ENCODE measurements at regions not wholly inside any gene's neighbourhood (a gene's known extent, or its start where the extent isn't known, plus 50 kb on each side); places are given as distances from the start of the nearest gene placed in this dataset.

GRCh38 chr18:10062302-10063300, 148.8 kb downstream of the VAPA start:
- DNase-seq (ENCODE audit: low read depth, low spot score) = peak; percentile 99
- H3K36me3 ChIP-seq (ENCODE audit: insufficient read depth, low read length) = peaks cover 18% of the 10 kb centered on the region; the same call in 1 of the 2 replicates
- H3K9ac ChIP-seq (ENCODE audit: insufficient read length) = peak overlapping the region; percentile 97

GRCh38 chr18:10063489-10063888, 149.7 kb downstream of the VAPA start:
- no peak for DNase-seq (ENCODE audit: low read depth, low spot score)
- Histone ChIP-seq H3K4me3 (peak overlapping the region; percentile 73), H3K36me3 (ENCODE audit: insufficient read depth, low read length) (peaks cover 18% of the 10 kb centered on the region; the same call in 1 of the 2 replicates), H3K9me3 (ENCODE audit: low read depth, low read length) (peaks cover 6% of the 10 kb centered on the region; the same call in 1 of the 2 replicates), H3K9ac (ENCODE audit: insufficient read length) (peak overlapping the region; percentile 97), H3K27ac (peak overlapping the region; percentile 99)
- TF ChIP-seq EZH2 (IDR thresholded peaks at IDR 0.05) (no peak), FOXP2 (optimal IDR thresholded peaks at IDR 0.05; ENCODE audit: control extremely low read depth, extremely low read length, insufficient read depth) (no peak), POLR2AphosphoS5 (IDR thresholded peaks at IDR 0.05; ENCODE audit: borderline replicate concordance, low read depth, low read length) (no peak)

More at GRCh38 chr18:10062302-10063300, 148.8 kb downstream of the VAPA start:
- peaks cover 6% of the 10 kb centered on the region; the same call in 1 of the 2 replicates for H3K9me3 ChIP-seq (ENCODE audit: low read depth, low read length)
- H3K4me3 ChIP-seq = peak overlapping the region; percentile 73
- TF ChIP-seq EZH2 (IDR thresholded peaks at IDR 0.05) (no peak), POLR2AphosphoS5 (IDR thresholded peaks at IDR 0.05; ENCODE audit: borderline replicate concordance, low read depth, low read length) (peak; percentile 70; the same call in 1 of the 2 replicates), FOXP2 (optimal IDR thresholded peaks at IDR 0.05; ENCODE audit: control extremely low read depth, extremely low read length, insufficient read depth) (peak; percentile 34)
- H3K27ac ChIP-seq = peak overlapping the region; percentile 99

DNA sequence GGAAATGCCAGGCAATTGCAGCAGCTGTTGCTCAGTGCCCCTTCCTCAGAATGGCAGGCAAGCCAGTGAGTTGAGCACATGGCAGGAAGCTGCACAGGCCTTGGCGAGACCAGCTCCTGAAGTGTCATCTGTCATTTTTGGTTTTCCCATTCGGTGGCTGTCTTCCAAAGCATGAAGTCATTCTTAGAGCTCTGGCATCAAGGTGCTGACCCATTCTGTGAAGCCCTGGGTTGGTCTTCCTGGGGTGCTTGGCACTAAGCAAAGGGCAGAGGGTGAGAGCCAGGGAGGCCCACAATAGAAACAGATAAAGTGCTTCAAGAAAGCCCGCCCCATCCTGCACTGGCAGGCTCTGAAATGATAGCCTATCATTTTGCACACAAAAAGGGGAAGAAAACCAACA, 150.5 kb downstream of the VAPA start:
- Histone ChIP-seq H3K27ac (peak overlapping the region; percentile 99), H3K36me3 (ENCODE audit: insufficient read depth, low read length) (peaks cover 18% of the 10 kb centered on the region; the same call in 1 of the 2 replicates), H3K9me3 (ENCODE audit: low read depth, low read length) (peaks cover 6% of the 10 kb centered on the region; the same call in 1 of the 2 replicates), H3K9ac (ENCODE audit: insufficient read length) (peak overlapping the region; percentile 97), H3K4me3 (no peak overlapping the region)
- TF ChIP-seq EZH2 (IDR thresholded peaks at IDR 0.05) = no peak
- TF ChIP-seq POLR2AphosphoS5 (IDR thresholded peaks at IDR 0.05; ENCODE audit: borderline replicate concordance, low read depth, low read length) = no peak
- no peak for TF ChIP-seq FOXP2 (optimal IDR thresholded peaks at IDR 0.05; ENCODE audit: control extremely low read depth, extremely low read length, insufficient read depth)
- no peak for DNase-seq (ENCODE audit: low read depth, low spot score)

- H3K36me3 ChIP-seq (ENCODE audit: insufficient read depth, low read length) = peaks cover 18% of the 10 kb centered on the region; the same call in 1 of the 2 replicates
- no peak overlapping the region for H3K9ac ChIP-seq (ENCODE audit: insufficient read length)
- H3K27ac ChIP-seq = peak overlapping the region; percentile 99
- no peak for DNase-seq (ENCODE audit: low read depth, low spot score)
- 0 out of 2 replicates have a peak overlapping the region, but pooled peaks have one; percentile 10 for H3K4me3 ChIP-seq
- no peak for TF ChIP-seq FOXP2 (optimal IDR thresholded peaks at IDR 0.05; ENCODE audit: control extremely low read depth, extremely low read length, insufficient read depth)
- no peak for TF ChIP-seq EZH2 (IDR thresholded peaks at IDR 0.05)
- TF ChIP-seq POLR2AphosphoS5 (IDR thresholded peaks at IDR 0.05; ENCODE audit: borderline replicate concordance, low read depth, low read length) = no peak
- H3K9me3 ChIP-seq (ENCODE audit: low read depth, low read length) = peaks cover 6% of the 10 kb centered on the region; the same call in 1 of the 2 replicates
Measured at GRCh38 chr18:10065296-10065695, 151.5 kb downstream of the VAPA start.

- Histone ChIP-seq H3K9me3 (ENCODE audit: low read depth, low read length) (peaks cover 6% of the 10 kb centered on the region; the same call in 1 of the 2 replicates), H3K4me3 (no peak overlapping the region), H3K36me3 (ENCODE audit: insufficient read depth, low read length) (peaks cover 18% of the 10 kb centered on the region; the same call in 1 of the 2 replicates), H3K9ac (ENCODE audit: insufficient read length) (no peak overlapping the region), H3K27ac (peak overlapping the region; percentile 65)
- TF ChIP-seq POLR2AphosphoS5 (IDR thresholded peaks at IDR 0.05; ENCODE audit: borderline replicate concordance, low read depth, low read length) = no peak
- TF ChIP-seq FOXP2 (optimal IDR thresholded peaks at IDR 0.05; ENCODE audit: control extremely low read depth, extremely low read length, insufficient read depth) = no peak
- no peak for TF ChIP-seq EZH2 (IDR thresholded peaks at IDR 0.05)
- no peak for DNase-seq (ENCODE audit: low read depth, low spot score)
Measured at GRCh38 chr18:10067670-10068659, 154.1 kb downstream of the VAPA start.

DNA sequence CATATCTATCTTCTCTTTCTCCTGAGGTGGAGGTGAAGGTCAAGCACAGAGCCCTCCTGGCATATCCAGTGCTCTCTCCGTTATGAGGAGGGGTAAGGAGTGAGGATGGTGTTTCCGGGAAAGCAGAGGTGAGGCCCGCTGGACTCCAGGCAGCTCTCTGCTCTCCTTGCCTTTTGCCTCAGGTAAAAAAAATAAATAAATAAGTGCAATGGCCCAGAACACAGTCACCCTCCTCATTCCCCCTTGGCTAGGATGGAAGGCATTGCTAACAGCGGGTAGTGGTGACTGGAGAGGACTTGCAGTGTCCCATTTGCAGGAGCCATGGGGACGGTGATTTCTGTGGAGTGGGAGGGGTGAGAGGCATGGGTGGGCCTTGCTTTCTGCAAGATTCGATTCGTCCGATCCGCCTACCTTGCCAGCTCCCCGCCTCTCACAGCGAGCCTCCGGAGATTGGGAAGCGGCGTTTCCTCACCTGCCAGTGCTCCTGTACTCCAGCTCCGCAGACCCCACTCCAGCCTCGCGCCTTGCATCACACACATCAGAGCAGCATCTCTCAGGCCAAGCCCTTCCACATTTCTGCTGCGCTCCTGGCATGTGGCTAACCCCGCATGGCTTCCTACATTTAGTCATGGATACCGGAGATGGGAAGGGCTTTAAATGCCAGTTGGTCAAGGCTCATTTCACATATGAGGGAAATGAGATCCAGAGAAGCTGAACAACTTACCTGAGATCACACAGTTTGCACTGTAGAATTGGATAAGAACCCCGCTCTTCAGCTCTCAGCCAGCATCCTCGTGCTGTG, 155.2 kb downstream of the VAPA start:
- no peak overlapping the region for H3K9ac ChIP-seq (ENCODE audit: insufficient read length)
- peaks cover 18% of the 10 kb centered on the region; the same call in 1 of the 2 replicates for H3K36me3 ChIP-seq (ENCODE audit: insufficient read depth, low read length)
- TF ChIP-seq POLR2AphosphoS5 (IDR thresholded peaks at IDR 0.05; ENCODE audit: borderline replicate concordance, low read depth, low read length) (no peak), EZH2 (IDR thresholded peaks at IDR 0.05) (no peak), FOXP2 (optimal IDR thresholded peaks at IDR 0.05; ENCODE audit: control extremely low read depth, extremely low read length, insufficient read depth) (no peak)
- no peak overlapping the region for H3K4me3 ChIP-seq
- H3K9me3 ChIP-seq (ENCODE audit: low read depth, low read length) = peaks cover 6% of the 10 kb centered on the region; the same call in 1 of the 2 replicates
- DNase-seq (ENCODE audit: low read depth, low spot score) = no peak
- H3K27ac ChIP-seq = no peak overlapping the region

DNA sequence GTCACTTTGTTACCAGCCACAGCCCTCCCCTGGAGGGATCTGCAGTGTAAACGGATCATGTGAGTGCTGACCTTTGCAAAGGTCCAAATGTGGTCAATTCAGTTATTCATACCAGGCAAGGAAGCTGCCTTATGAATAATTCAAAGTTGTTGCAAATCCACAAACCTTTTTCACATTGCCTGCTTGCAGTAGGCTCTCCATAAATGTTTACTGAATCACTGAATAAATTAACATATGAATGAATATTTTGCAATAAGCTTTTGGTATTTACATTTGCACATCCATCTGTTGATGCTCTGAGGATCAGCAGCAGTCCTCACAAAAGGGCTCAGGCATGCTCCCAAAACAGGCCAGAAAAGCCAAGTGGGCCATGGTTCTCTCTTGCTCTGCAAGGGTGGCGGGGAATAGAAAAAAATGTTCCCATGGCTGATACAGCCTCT, 156.8 kb downstream of the VAPA start:
- Histone ChIP-seq H3K9me3 (ENCODE audit: low read depth, low read length) (0 out of 2 replicates have a peak, but pooled peaks cover 6% of the 10 kb centered on the region), H3K36me3 (ENCODE audit: insufficient read depth, low read length) (peaks cover 13% of the 10 kb centered on the region; the same call in 1 of the 2 replicates), H3K4me3 (no peak overlapping the region), H3K9ac (ENCODE audit: insufficient read length) (peak overlapping the region; percentile 32), H3K27ac (peak overlapping the region; percentile 87)
- peak; percentile 91 for TF ChIP-seq FOXP2 (optimal IDR thresholded peaks at IDR 0.05; ENCODE audit: control extremely low read depth, extremely low read length, insufficient read depth)
- 0 out of 2 replicates have a peak, but pooled peaks have one; percentile 27 for TF ChIP-seq POLR2AphosphoS5 (IDR thresholded peaks at IDR 0.05; ENCODE audit: borderline replicate concordance, low read depth, low read length)
- TF ChIP-seq EZH2 (IDR thresholded peaks at IDR 0.05) = no peak
- DNase-seq (ENCODE audit: low read depth, low spot score) = no peak
